Pancreas (tissue), 10 donors: ENCODE measurements at regions not wholly inside any gene's neighbourhood (a gene's known extent, or its start where the extent isn't known, plus 50 kb on each side); places are given as distances from the start of the nearest gene placed in this dataset.

Experiments used
- ATAC-seq, 4 donors: fragments of 200-7000 bp; cut with Tn5 transposase; one replicate each; pipeline versions ENCODE4 v1.8.0 to v1.9.1; 2020; ENCODE audit warnings: mild to moderate bottlenecking in 4 of 4, moderate library complexity in 4 of 4
- DNase-seq, 6 donors: peaks; one replicate each; pipeline ENCODE4 v3.0.0-alpha.2; 2020
- FAIRE-seq: peaks from 2 replicates; lab custom pipeline; 2012; peaks lifted over from hg19 to GRCh38; lab: Jason Lieb, UNC
- H3K27ac ChIP-seq, 4 donors: fragments of 200-600 bp; sonication (generic); 1 replicate in 3 of 4; 2 replicates in 1 of 4; pipeline versions ENCODE4 v1.5.0 to v1.8.0; 2020
- H3K27me3 ChIP-seq, 4 donors: fragments of 200-600 bp; one replicate each; pipeline ENCODE4 v1.8.0; 2021
- H3K36me3 ChIP-seq, 3 donors: fragments of 200-600 bp; sonication (generic) in 1 of 3; one replicate each; pipeline versions ENCODE4 v1.5.0 to v1.8.0; 2020 to 2021
- H3K4me1 ChIP-seq, 3 donors: fragments of 200-600 bp; one replicate each; pipeline ENCODE4 v1.8.0; 2021
- H3K4me3 ChIP-seq, 4 donors: fragments of 200-600 bp; sonication (generic) in 2 of 4; one replicate each; pipeline versions ENCODE4 v1.5.0 to v1.8.0; 2020 to 2021
- H3K9me3 ChIP-seq, 4 donors: fragments of 200-600 bp; one replicate each; pipeline ENCODE4 v1.8.0; 2021
- WGBS, 2 donors: extraction: QIAGEN DNeasy Blood & Tissue Kit; methylation state at CpG; one replicate each; pipeline ENCODE4 v1.1.7; 2013; 5-methylcytosine and 5-hydroxymethylcytosine counted together
- intact Hi-C, 3 donors: fragments of 100-400 bp; cut with DNase I; formaldehyde crosslinking; loops; one replicate each; pipeline versions ENCODE4 v1.11.1 to v1.14.2; 2022
- TF ChIP-seq, protein P1 (sequence below), 4 donors: fragments of 200-600 bp; sonication (generic) in 3 of 4; IDR thresholded peaks; one replicate each; pipeline versions ENCODE4 v1.5.0 to v1.8.0; 2021; ENCODE audit warnings: antibody characterized with exemption in 4 of 4
- donor health status: healthy with polysubstance abuse.
- donor health status: DM: no; HTN: no; CAD: no; lungs with moderate emphysema.
- donor health status: DM: no; HTN: no; CAD: no.
- donor health status: control.
- donor health status: control.
- donor health status: Bipolar disorder and iron deficiency.
- donor health status: DM: yes; HTN: yes; CAD: no.
- donor health status: DM: no; HTN: no; CAD: no.
- donor health status: DM: no; HTN: no; CAD: no.
- donor health status: DM: yes; HTN: yes; CAD: no.

DNA sequence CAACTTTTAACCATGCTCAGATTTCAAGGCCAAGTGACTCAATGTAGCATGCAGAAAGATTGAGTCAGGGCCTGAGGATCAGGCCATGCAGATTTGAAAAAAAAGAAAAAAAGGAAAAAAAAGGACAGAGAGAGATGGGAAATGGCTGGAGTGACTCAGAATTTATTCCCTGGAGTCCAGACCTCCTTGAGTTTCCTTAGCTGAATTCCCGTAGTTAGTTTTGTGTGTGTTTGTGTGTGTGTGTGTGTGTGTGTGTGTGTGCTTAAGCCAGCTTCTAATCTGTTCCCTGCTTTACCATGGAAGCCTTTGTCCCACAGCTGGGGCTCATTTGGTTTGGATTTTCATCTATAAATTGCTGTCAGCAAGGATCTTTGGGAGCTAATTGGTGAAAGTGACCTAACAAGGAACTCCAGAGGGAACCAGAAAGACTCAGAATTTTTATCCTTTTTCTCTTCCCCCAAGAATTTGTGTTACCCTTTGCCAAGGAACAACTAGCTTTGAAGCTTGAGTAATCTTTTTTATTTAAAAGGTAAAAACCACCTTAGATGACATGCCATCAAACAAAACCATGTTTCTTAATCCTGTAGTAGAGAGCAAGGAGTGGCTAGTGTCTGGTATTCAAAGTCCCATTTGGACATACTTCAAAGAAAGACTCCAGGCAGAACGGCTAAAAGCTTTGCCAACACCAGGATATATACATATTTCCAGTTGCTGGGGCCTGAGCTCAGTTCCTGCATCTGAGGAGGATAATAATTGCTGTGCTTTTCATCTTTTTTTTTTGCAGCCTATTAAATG, 109.0 kb upstream of the DDIT4L start:
- DNase-seq (no peak), FAIRE-seq (no peak), ATAC-seq (peak in 3 of 4 donors; percentile 36 to 72 (median 68))
- 38 to 41% methylated on average over 2 of the region's 2 CpGs for WGBS, 2 donors
- Histone ChIP-seq H3K9me3 (no peaks in the 10 kb centered on the region), H3K27ac (no peak overlapping the region), H3K4me1 (no peaks in the 10 kb centered on the region), H3K4me3 (no peak overlapping the region), H3K27me3 (no peaks in the 10 kb centered on the region), H3K36me3 (no peaks in the 10 kb centered on the region)
- intact Hi-C loops = no loop called here
- TF ChIP-seq, protein P1, sequence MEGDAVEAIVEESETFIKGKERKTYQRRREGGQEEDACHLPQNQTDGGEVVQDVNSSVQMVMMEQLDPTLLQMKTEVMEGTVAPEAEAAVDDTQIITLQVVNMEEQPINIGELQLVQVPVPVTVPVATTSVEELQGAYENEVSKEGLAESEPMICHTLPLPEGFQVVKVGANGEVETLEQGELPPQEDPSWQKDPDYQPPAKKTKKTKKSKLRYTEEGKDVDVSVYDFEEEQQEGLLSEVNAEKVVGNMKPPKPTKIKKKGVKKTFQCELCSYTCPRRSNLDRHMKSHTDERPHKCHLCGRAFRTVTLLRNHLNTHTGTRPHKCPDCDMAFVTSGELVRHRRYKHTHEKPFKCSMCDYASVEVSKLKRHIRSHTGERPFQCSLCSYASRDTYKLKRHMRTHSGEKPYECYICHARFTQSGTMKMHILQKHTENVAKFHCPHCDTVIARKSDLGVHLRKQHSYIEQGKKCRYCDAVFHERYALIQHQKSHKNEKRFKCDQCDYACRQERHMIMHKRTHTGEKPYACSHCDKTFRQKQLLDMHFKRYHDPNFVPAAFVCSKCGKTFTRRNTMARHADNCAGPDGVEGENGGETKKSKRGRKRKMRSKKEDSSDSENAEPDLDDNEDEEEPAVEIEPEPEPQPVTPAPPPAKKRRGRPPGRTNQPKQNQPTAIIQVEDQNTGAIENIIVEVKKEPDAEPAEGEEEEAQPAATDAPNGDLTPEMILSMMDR (IDR thresholded peaks at IDR 0.05) = no peak

DNA sequence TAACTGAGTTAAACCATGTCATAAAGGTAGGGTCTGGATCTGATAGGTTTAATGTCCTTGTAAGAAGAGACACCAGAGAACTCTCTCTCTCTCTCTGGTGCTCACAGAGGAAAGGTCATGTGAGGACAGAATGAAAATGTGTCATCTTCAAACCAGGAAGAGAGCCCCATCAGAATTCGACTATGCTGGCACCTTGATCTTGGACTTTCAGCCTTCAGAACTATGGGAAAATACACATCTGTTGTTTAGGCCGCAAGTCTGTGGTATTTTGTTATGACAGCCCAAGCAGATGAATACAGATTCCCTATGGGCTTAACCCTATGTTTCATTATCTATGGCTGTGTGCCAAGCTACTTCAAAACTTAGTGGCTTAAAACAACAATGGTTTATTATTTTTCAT, 105.5 kb upstream of the DDIT4L start:
- no peaks in the 10 kb centered on the region for H3K36me3 ChIP-seq
- DNase-seq = no peak
- FAIRE-seq = no peak
- intact Hi-C loops = no loop called here
- ATAC-seq = no peak
- no peak overlapping the region for H3K4me3 ChIP-seq
- 24 to 25% methylated on average over 2 of the region's 2 CpGs for WGBS, 2 donors
- H3K4me1 ChIP-seq = no peaks in the 10 kb centered on the region
- H3K27me3 ChIP-seq = no peaks in the 10 kb centered on the region
- H3K27ac ChIP-seq = no peak overlapping the region
- H3K9me3 ChIP-seq = no peaks in the 10 kb centered on the region
- TF ChIP-seq, protein P1 (IDR thresholded peaks at IDR 0.05) = no peak

DNA sequence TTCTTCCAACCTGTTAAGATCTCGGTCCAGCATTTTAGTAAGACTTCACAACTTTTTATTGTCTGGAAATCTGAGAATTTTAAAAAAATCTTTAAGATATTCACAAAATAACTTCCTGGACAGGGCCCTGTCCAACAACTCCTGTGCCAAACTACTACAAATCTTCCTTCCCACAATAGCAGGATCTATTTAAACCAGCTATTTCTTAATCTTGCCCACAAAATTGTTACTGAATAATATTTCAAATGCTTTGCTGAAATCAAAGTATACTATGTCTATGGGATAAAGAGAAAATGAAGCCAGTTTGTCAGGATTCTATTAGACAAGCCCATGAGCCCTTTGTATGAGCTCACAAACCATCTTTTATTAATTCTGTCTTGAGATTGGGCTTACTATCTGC, 104.1 kb upstream of the DDIT4L start:
- H3K27me3 ChIP-seq = no peaks in the 10 kb centered on the region
- DNase-seq (no peak), FAIRE-seq (no peak), ATAC-seq (no peak)
- TF ChIP-seq, protein P1 (IDR thresholded peaks at IDR 0.05) = no peak
- WGBS, 2 donors = 61 to 71% methylated on average over 1 of the region's 1 CpG
- no peaks in the 10 kb centered on the region for H3K9me3 ChIP-seq
- no peak overlapping the region for H3K27ac ChIP-seq
- H3K4me3 ChIP-seq = no peak overlapping the region
- no peaks in the 10 kb centered on the region for H3K4me1 ChIP-seq
- intact Hi-C loops = no loop called here
- no peaks in the 10 kb centered on the region for H3K36me3 ChIP-seq

DNA sequence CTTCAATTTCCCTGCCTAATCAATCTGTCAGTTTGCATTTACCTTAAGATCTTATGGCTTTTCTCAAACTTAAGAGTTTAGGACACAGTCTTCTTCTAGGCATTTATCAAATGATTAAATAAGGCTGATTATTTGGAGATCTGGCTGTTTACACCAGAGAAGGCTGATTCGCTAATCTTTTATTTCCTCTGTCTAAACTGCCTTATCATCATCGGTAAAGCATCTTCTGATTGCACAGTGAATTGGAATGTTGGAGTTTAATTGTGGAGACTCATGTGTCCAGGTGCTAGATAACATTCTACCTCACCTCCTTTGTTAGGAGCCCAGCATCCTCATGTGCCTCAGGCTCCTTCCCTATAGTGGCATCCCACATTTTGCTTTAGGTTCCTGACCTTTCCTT, 100.3 kb upstream of the DDIT4L start:
- Histone ChIP-seq H3K4me3 (no peak overlapping the region), H3K27me3 (no peaks in the 10 kb centered on the region), H3K9me3 (no peaks in the 10 kb centered on the region), H3K27ac (no peak overlapping the region), H3K4me1 (no peaks in the 10 kb centered on the region), H3K36me3 (no peaks in the 10 kb centered on the region)
- 41 to 48% methylated on average over 2 of the region's 2 CpGs for WGBS, 2 donors
- ATAC-seq (no peak), DNase-seq (no peak), FAIRE-seq (no peak)
- TF ChIP-seq, protein P1 (IDR thresholded peaks at IDR 0.05) = no peak
- intact Hi-C loops = no loop called here

DNA sequence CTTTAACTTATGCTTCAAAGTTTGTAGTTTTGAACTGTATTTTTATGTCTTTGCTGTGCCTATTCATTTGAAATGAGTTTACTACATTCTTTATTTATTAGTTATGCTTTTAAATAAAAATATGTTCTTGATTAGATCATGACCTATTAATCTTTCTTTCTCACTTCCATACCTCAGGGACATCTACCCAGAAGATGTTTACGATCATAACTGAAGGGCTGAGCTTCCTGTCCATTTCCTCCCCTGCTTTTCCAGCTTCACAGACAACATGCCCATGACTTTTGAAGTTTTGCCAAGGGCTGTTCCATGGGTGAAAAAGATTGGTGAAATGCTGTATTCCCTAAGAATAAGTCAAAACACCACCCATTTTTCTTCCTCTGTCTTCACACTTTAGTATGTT, 99.7 kb upstream of the DDIT4L start:
- intact Hi-C loops = no loop called here
- ATAC-seq = no peak
- 52 to 64% methylated on average over 1 of the region's 1 CpG for WGBS, 2 donors

More for the DNA sequence above, 99.7 kb upstream of the DDIT4L start:
- Histone ChIP-seq H3K4me3 (no peak overlapping the region), H3K9me3 (no peaks in the 10 kb centered on the region), H3K36me3 (no peaks in the 10 kb centered on the region), H3K27ac (no peak overlapping the region), H3K27me3 (no peaks in the 10 kb centered on the region), H3K4me1 (no peaks in the 10 kb centered on the region)
- TF ChIP-seq, protein P1 (IDR thresholded peaks at IDR 0.05) = no peak
- DNase-seq (no peak), FAIRE-seq (no peak)
